ENCODE measurements at regions not wholly inside any gene's neighbourhood (a gene's known extent, or its start where the extent isn't known, plus 50 kb on each side); places are given as distances from the start of the nearest gene placed in this dataset.

GRCh38 chr14:98292191-98292590 lies 979.8 kb downstream of the BCL11B start:
- no peak for TF ChIP-seq CTCF (conservative IDR thresholded peaks at IDR 0.05 in 1 of 2, IDR thresholded peaks at IDR 0.05 in 1 of 2; ENCODE audit: extremely low read depth in 1 of 2, insufficient read depth in 1 of 2, low read depth in 1 of 2, low read length in 2 of 2)
- TF ChIP-seq EZH2 (IDR thresholded peaks at IDR 0.05; ENCODE audit: borderline replicate concordance, low read length): no peak

All from mammary epithelial cell (primary cell).